ENCODE measurements at regions not wholly inside any gene's neighbourhood (a gene's known extent, or its start where the extent isn't known, plus 50 kb on each side); places are given as distances from the start of the nearest gene placed in this dataset.
"Not testable (repeated sequence)": the region's sequence is repeated elsewhere in the genome, so short reads cannot be mapped to it uniquely, and the experiment has no call there.

DNA sequence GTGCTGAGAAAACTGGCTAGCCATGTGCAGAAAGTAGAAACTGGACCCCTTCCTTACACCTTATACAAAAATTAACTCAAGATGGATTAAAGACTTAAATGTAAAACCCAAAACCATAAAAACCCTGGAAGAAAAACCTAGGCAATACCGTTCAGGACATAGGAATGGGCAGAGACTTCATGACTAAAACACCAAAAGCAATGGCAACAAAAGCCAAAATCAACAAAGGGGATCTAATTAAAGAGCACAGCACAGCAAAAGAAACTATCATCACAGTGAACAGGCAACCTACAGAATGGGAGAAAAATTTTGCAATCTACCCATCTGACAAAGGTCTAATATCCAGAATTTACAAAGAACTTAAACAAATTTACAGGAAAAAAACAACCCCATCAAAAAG, 575.2 kb upstream of the ADAMTS5 start:
- TF ChIP-seq, protein P1, sequence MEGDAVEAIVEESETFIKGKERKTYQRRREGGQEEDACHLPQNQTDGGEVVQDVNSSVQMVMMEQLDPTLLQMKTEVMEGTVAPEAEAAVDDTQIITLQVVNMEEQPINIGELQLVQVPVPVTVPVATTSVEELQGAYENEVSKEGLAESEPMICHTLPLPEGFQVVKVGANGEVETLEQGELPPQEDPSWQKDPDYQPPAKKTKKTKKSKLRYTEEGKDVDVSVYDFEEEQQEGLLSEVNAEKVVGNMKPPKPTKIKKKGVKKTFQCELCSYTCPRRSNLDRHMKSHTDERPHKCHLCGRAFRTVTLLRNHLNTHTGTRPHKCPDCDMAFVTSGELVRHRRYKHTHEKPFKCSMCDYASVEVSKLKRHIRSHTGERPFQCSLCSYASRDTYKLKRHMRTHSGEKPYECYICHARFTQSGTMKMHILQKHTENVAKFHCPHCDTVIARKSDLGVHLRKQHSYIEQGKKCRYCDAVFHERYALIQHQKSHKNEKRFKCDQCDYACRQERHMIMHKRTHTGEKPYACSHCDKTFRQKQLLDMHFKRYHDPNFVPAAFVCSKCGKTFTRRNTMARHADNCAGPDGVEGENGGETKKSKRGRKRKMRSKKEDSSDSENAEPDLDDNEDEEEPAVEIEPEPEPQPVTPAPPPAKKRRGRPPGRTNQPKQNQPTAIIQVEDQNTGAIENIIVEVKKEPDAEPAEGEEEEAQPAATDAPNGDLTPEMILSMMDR (optimal IDR thresholded peaks at IDR 0.05 in 1 of 3, IDR thresholded peaks at IDR 0.05 in 1 of 3, conservative IDR thresholded peaks at IDR 0.05 in 1 of 3; ENCODE audit: extremely low read depth in 1 of 3, insufficient read depth in 2 of 3, low read length in 3 of 3), result not testable (repeated sequence)
- not testable (repeated sequence) for TF ChIP-seq EZH2 (IDR thresholded peaks at IDR 0.05; ENCODE audit: low read length)
